Erythroblast (primary cell): ENCODE measurements at regions not wholly inside any gene's neighbourhood (a gene's known extent, or its start where the extent isn't known, plus 50 kb on each side); places are given as distances from the start of the nearest gene placed in this dataset.

Source experiments
- GATA1 ChIP-seq: IDR thresholded peaks from 2 replicates; pipeline ENCODE4 v1.6.1; 2011; ENCODE audit warnings: low read depth, mild to moderate bottlenecking, control low read depth, low read length, moderate library complexity
- POLR2A ChIP-seq: IDR thresholded peaks from 2 replicates; pipeline ENCODE4 v1.6.1; 2011; ENCODE audit warnings: mild to moderate bottlenecking, low read length

DNA sequence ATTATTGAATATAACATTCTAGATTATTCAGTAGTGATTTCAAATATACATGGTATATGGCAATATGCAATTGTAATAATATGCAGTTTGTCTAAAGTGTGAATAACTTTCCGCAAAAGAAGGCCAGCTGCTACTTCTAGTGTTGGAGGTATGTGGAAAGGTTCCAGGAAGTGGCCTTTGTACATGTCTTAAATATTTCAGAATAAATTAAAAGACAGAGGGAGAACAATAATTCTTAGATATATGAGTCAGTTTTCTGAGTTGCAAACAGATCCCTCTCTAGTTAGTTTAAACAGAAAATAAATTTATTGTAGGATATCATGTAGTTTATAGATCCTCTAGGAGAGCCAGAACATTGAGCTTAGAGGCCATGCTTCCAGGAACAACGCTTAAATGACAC, 210.8 kb upstream of the ELL2 start:
- TF ChIP-seq POLR2A: no peak
- no peak for TF ChIP-seq GATA1
